SK-N-SH treated with all-trans-retinoic acid at 6 μM for 48 hours (cell line): ENCODE measurements at regions not wholly inside any gene's neighbourhood (a gene's known extent, or its start where the extent isn't known, plus 50 kb on each side); places are given as distances from the start of the nearest gene placed in this dataset.

ENCODE experiments used
- ATAC-seq: fragments of 200-7000 bp; cut with Tn5 transposase; 3 replicates; pipeline ENCODE4 v1.9.1; 2020; ENCODE audit warnings: mild to moderate bottlenecking, moderate library complexity
- ARNTL ChIP-seq: fragments of 450-650 bp; formaldehyde crosslinking; IDR thresholded peaks from 2 replicates; pipeline ENCODE4 v1.5.0; 2020; ENCODE audit warnings: low read depth, mild to moderate bottlenecking, moderate library complexity, borderline replicate concordance
- CSDC2 ChIP-seq: fragments of 250-450 bp; sonication (Bioruptor Pico); IDR thresholded peaks from 2 replicates; pipeline ENCODE4 v1.5.0; 2020; ENCODE audit warnings: mild to moderate bottlenecking, moderate library complexity
- ESRRG ChIP-seq: fragments of 250-450 bp; sonication (Bioruptor Pico); IDR thresholded peaks from 2 replicates; pipeline ENCODE4 v1.6.1; 2021; ENCODE audit warnings: mild to moderate bottlenecking
- GLIS3 ChIP-seq: fragments of 250-450 bp; sonication (Bioruptor Pico); IDR thresholded peaks from 2 replicates; pipeline ENCODE4 v1.5.0; 2020; ENCODE audit warnings: mild to moderate bottlenecking, moderate library complexity
- ISL1 ChIP-seq: fragments of 250-450 bp; sonication (Bioruptor Pico); IDR thresholded peaks from 2 replicates; pipeline ENCODE4 v2.1.2; 2022; ENCODE audit warnings: mild to moderate bottlenecking, moderate library complexity
- OSR1 ChIP-seq: fragments of 250-450 bp; sonication (Bioruptor Pico); IDR thresholded peaks from 2 replicates; pipeline ENCODE4 v1.8.0; 2022; ENCODE audit warnings: moderate library complexity, mild to moderate bottlenecking, inconsistent platforms
- PPARA ChIP-seq: fragments of 250-450 bp; sonication (Bioruptor Pico); IDR thresholded peaks from 2 replicates; pipeline ENCODE4 v1.5.0; 2020; ENCODE audit warnings: mild to moderate bottlenecking, borderline replicate concordance
- RARB ChIP-seq: fragments of 250-450 bp; sonication (Bioruptor Pico); IDR thresholded peaks from 2 replicates; pipeline ENCODE4 v1.8.0; 2021; ENCODE audit warnings: mild to moderate bottlenecking, moderate library complexity
- SNAI2 ChIP-seq: fragments of 250-450 bp; sonication (Bioruptor Pico); IDR thresholded peaks from 2 replicates; pipeline ENCODE4 v1.5.0; 2020; ENCODE audit warnings: mild to moderate bottlenecking, moderate library complexity
- TCF4 ChIP-seq: fragments of 250-450 bp; sonication (Bioruptor Pico); IDR thresholded peaks from 2 replicates; pipeline ENCODE4 v1.8.0; 2021; ENCODE audit warnings: mild to moderate bottlenecking, moderate library complexity, borderline replicate concordance
- ZC3H10 ChIP-seq: fragments of 250-450 bp; sonication (Bioruptor Pico); IDR thresholded peaks from 2 replicates; pipeline ENCODE4 v1.5.1; 2021; ENCODE audit warnings: mild to moderate bottlenecking, moderate library complexity
- ZFP3 ChIP-seq: fragments of 250-450 bp; sonication (Bioruptor Pico); IDR thresholded peaks from 2 replicates; pipeline ENCODE4 v1.5.0; 2020; ENCODE audit warnings: mild to moderate bottlenecking, moderate library complexity
- ZFP30 ChIP-seq: fragments of 450-650 bp; formaldehyde crosslinking; IDR thresholded peaks from 2 replicates; pipeline ENCODE4 v1.5.0; 2022; ENCODE audit warnings: mild to moderate bottlenecking, moderate library complexity
- ZNF565 ChIP-seq: fragments of 450-650 bp; formaldehyde crosslinking; conservative IDR thresholded peaks from 2 replicates; pipeline ENCODE4 v1.5.0; 2020; ENCODE audit warnings: low read depth, mild to moderate bottlenecking, moderate library complexity
- ZNF70 ChIP-seq: fragments of 450-650 bp; formaldehyde crosslinking; IDR thresholded peaks from 2 replicates; pipeline ENCODE4 v1.5.0; 2020; ENCODE audit warnings: mild to moderate bottlenecking, moderate library complexity
- ZNF8 ChIP-seq: fragments of 450-650 bp; formaldehyde crosslinking; IDR thresholded peaks from 2 replicates; pipeline ENCODE4 v1.5.0; 2020; ENCODE audit warnings: mild to moderate bottlenecking, moderate library complexity
- TF ChIP-seq, protein P1 (sequence below): fragments of 250-450 bp; sonication (Bioruptor Pico); IDR thresholded peaks from 2 replicates; pipeline ENCODE4 v1.5.1; 2021; ENCODE audit warnings: mild to moderate bottlenecking, moderate library complexity
- TF ChIP-seq, protein P2 (sequence below): fragments of 250-450 bp; sonication (Bioruptor Pico); IDR thresholded peaks from 2 replicates; pipeline ENCODE4 v1.5.1; 2020; ENCODE audit warnings: low read depth, mild to moderate bottlenecking, moderate library complexity
- TF ChIP-seq, protein P3 (sequence below): fragments of 250-450 bp; sonication (Bioruptor Pico); IDR thresholded peaks from 2 replicates; pipeline ENCODE4 v1.8.0; 2021; ENCODE audit warnings: low read depth, mild to moderate bottlenecking, moderate library complexity, borderline replicate concordance
- TF ChIP-seq, protein P4 (sequence below): fragments of 250-450 bp; sonication (Bioruptor Pico); IDR thresholded peaks from 2 replicates; pipeline ENCODE4 v1.5.0; 2020; ENCODE audit warnings: mild to moderate bottlenecking, moderate library complexity
- TF ChIP-seq, protein P5 (sequence below): fragments of 250-450 bp; sonication (Bioruptor Pico); IDR thresholded peaks from 2 replicates; pipeline ENCODE4 v1.8.0; 2020; ENCODE audit warnings: mild to moderate bottlenecking, moderate library complexity, borderline replicate concordance

DNA sequence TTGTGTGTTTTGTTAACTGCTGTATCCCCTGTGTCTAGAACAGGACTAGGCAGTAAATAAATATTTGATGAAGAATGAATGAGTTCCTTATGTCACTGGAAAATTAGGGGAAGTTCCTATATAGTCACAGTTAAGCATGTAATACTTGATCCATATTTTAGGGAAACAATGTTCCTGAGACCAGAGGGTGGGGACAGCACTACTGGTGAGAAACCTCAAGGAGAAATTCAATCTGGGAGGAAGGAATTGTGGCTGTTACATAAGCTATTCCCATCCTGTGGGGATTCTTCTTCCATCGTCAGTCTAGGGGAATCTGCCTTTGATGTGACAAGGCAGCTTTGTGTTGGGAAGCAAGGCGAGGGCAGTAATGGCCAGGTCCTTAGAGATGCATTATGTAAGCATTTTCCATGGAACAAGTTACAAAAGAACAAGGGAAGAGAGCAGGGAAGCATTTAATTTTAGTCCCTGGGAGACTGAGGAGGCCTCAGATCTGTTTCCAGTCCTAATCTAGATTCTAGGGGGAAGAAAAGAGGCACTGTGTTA is 219.3 kb upstream of the TTC14 start (continued):
- TF ChIP-seq PPARA (CRISPR knock-in tag): no peak
- TF ChIP-seq, protein P1, sequence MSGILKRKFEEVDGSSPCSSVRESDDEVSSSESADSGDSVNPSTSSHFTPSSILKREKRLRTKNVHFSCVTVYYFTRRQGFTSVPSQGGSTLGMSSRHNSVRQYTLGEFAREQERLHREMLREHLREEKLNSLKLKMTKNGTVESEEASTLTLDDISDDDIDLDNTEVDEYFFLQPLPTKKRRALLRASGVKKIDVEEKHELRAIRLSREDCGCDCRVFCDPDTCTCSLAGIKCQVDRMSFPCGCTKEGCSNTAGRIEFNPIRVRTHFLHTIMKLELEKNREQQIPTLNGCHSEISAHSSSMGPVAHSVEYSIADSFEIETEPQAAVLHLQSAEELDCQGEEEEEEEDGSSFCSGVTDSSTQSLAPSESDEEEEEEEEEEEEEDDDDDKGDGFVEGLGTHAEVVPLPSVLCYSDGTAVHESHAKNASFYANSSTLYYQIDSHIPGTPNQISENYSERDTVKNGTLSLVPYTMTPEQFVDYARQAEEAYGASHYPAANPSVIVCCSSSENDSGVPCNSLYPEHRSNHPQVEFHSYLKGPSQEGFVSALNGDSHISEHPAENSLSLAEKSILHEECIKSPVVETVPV: no peak
- no peak for TF ChIP-seq ZFP30
- TF ChIP-seq RARB: no peak
- TF ChIP-seq ZNF565 (CRISPR knock-in tag): no peak
- TF ChIP-seq, protein P2, sequence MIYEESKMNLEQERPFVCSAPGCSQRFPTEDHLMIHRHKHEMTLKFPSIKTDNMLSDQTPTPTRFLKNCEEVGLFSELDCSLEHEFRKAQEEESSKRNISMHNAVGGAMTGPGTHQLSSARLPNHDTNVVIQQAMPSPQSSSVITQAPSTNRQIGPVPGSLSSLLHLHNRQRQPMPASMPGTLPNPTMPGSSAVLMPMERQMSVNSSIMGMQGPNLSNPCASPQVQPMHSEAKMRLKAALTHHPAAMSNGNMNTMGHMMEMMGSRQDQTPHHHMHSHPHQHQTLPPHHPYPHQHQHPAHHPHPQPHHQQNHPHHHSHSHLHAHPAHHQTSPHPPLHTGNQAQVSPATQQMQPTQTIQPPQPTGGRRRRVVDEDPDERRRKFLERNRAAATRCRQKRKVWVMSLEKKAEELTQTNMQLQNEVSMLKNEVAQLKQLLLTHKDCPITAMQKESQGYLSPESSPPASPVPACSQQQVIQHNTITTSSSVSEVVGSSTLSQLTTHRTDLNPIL (CRISPR knock-in tag): no peak
- no peak for TF ChIP-seq GLIS3 (CRISPR knock-in tag)

DNA sequence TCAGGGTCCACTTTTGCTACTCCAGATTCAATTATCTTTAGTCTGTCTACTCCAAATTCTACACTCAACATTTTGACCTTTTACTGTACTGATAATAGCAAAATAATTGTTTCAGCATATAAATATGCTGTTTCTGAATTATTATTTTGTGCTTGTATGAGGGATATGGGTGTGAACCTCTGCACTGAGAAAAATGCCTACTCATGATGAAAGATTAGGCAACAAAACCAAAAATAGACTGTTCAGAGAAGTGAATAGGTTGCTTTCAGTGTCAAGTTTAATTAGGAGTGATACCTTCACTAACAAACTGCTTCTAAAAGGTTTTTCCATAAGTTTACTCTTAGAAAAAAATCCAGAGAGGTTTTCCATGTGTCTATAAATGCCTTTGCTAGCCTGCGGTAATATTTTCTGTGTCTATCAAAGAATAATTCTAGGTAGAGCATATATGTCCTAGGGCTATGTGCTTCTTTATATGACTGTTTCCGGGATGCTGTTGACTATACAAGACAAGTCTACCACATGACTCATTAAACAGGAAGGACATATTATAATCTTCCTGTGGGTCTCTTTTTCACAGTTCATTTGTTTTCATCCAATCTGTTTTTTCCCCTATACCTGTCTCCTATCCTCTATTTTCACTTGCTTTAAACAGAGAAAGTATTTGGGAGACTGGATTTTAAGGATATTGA is 218.5 kb upstream of the TTC14 start:
- ATAC-seq: peak; percentile 67

DNA sequence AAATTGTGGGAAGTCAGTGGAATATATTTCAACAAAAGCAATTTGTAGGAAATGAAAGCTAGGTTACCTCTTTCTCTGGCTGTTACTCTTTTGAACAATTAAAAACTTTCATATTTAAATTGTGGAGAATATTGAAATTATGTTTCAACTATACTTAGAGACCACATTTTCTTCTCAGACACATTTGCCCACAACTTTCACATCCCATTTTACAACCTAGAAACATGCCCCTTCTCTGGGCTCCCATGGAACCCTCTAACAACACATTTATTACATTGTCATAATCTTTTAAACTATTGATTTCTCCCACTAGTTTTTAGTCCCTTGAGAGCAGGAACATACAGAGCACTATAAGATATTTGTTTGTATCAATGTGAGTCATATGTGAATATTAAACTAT is 211.7 kb upstream of the TTC14 start:
- TF ChIP-seq SNAI2 (CRISPR knock-in tag) (no peak), ZNF8 (CRISPR knock-in tag) (no peak), OSR1 (CRISPR knock-in tag) (no peak), ZNF70 (no peak), GLIS3 (CRISPR knock-in tag) (no peak), ESRRG (CRISPR knock-in tag) (no peak)
- TF ChIP-seq, protein P3, sequence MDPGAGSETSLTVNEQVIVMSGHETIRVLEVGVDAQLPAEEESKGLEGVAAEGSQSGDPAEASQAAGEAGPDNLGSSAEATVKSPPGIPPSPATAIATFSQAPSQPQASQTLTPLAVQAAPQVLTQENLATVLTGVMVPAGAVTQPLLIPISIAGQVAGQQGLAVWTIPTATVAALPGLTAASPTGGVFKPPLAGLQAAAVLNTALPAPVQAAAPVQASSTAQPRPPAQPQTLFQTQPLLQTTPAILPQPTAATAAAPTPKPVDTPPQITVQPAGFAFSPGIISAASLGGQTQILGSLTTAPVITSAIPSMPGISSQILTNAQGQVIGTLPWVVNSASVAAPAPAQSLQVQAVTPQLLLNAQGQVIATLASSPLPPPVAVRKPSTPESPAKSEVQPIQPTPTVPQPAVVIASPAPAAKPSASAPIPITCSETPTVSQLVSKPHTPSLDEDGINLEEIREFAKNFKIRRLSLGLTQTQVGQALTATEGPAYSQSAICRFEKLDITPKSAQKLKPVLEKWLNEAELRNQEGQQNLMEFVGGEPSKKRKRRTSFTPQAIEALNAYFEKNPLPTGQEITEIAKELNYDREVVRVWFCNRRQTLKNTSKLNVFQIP (CRISPR knock-in tag): no peak
- TF ChIP-seq, protein P2 (CRISPR knock-in tag): no peak
- TF ChIP-seq, protein P1: no peak
- ATAC-seq: no peak

More for the DNA sequence above, 218.5 kb upstream of the TTC14 start:
- TF ChIP-seq, protein P4, sequence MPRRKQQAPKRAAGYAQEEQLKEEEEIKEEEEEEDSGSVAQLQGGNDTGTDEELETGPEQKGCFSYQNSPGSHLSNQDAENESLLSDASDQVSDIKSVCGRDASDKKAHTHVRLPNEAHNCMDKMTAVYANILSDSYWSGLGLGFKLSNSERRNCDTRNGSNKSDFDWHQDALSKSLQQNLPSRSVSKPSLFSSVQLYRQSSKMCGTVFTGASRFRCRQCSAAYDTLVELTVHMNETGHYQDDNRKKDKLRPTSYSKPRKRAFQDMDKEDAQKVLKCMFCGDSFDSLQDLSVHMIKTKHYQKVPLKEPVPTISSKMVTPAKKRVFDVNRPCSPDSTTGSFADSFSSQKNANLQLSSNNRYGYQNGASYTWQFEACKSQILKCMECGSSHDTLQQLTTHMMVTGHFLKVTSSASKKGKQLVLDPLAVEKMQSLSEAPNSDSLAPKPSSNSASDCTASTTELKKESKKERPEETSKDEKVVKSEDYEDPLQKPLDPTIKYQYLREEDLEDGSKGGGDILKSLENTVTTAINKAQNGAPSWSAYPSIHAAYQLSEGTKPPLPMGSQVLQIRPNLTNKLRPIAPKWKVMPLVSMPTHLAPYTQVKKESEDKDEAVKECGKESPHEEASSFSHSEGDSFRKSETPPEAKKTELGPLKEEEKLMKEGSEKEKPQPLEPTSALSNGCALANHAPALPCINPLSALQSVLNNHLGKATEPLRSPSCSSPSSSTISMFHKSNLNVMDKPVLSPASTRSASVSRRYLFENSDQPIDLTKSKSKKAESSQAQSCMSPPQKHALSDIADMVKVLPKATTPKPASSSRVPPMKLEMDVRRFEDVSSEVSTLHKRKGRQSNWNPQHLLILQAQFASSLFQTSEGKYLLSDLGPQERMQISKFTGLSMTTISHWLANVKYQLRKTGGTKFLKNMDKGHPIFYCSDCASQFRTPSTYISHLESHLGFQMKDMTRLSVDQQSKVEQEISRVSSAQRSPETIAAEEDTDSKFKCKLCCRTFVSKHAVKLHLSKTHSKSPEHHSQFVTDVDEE: no peak
- no peak for TF ChIP-seq CSDC2
- TF ChIP-seq ISL1 (CRISPR knock-in tag): no peak
- TF ChIP-seq ZC3H10 (CRISPR knock-in tag): no peak
- TF ChIP-seq ZFP30: no peak
- TF ChIP-seq RARB: no peak
- no peak for TF ChIP-seq OSR1 (CRISPR knock-in tag)
- no peak for TF ChIP-seq TCF4 (CRISPR knock-in tag)
- TF ChIP-seq ZNF565 (CRISPR knock-in tag): no peak
- no peak for TF ChIP-seq ZFP3 (CRISPR knock-in tag)
- no peak for TF ChIP-seq ZNF70
- TF ChIP-seq, protein P1: no peak
- TF ChIP-seq, protein P5, sequence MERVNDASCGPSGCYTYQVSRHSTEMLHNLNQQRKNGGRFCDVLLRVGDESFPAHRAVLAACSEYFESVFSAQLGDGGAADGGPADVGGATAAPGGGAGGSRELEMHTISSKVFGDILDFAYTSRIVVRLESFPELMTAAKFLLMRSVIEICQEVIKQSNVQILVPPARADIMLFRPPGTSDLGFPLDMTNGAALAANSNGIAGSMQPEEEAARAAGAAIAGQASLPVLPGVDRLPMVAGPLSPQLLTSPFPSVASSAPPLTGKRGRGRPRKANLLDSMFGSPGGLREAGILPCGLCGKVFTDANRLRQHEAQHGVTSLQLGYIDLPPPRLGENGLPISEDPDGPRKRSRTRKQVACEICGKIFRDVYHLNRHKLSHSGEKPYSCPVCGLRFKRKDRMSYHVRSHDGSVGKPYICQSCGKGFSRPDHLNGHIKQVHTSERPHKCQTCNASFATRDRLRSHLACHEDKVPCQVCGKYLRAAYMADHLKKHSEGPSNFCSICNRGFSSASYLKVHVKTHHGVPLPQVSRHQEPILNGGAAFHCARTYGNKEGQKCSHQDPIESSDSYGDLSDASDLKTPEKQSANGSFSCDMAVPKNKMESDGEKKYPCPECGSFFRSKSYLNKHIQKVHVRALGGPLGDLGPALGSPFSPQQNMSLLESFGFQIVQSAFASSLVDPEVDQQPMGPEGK: no peak
- TF ChIP-seq ARNTL (CRISPR knock-in tag): no peak
- no peak for TF ChIP-seq ESRRG (CRISPR knock-in tag)
